Keratinocyte (primary cell): ENCODE measurements at regions not wholly inside any gene's neighbourhood (a gene's known extent, or its start where the extent isn't known, plus 50 kb on each side); places are given as distances from the start of the nearest gene placed in this dataset.

ENCODE experiments used
- EZH2 ChIP-seq: IDR thresholded peaks from one replicate; pipeline ENCODE4 v1.6.1; 2012; ENCODE audit warnings: inconsistent platforms, mild to moderate bottlenecking, low read length, moderate library complexity
- TF ChIP-seq, protein P1 (sequence below), 3 experiments: IDR thresholded peaks in 1 of 3; conservative IDR thresholded peaks in 1 of 3; optimal IDR thresholded peaks in 1 of 3; 2 replicates in 2 of 3; 3 replicates in 1 of 3; pipeline versions ENCODE3 to v1.5.1; 2011; ENCODE audit warnings: low read length in 3 of 3, mild to moderate bottlenecking in 3 of 3, moderate library complexity in 2 of 3, control low read depth in 1 of 3, inconsistent platforms in 1 of 3; ENCODE audit not compliant: insufficient read depth in 2 of 3; ENCODE audit errors: extremely low read depth in 1 of 3

- TF ChIP-seq, protein P1, sequence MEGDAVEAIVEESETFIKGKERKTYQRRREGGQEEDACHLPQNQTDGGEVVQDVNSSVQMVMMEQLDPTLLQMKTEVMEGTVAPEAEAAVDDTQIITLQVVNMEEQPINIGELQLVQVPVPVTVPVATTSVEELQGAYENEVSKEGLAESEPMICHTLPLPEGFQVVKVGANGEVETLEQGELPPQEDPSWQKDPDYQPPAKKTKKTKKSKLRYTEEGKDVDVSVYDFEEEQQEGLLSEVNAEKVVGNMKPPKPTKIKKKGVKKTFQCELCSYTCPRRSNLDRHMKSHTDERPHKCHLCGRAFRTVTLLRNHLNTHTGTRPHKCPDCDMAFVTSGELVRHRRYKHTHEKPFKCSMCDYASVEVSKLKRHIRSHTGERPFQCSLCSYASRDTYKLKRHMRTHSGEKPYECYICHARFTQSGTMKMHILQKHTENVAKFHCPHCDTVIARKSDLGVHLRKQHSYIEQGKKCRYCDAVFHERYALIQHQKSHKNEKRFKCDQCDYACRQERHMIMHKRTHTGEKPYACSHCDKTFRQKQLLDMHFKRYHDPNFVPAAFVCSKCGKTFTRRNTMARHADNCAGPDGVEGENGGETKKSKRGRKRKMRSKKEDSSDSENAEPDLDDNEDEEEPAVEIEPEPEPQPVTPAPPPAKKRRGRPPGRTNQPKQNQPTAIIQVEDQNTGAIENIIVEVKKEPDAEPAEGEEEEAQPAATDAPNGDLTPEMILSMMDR (optimal IDR thresholded peaks at IDR 0.05 in 1 of 3, IDR thresholded peaks at IDR 0.05 in 1 of 3, conservative IDR thresholded peaks at IDR 0.05 in 1 of 3; ENCODE audit: extremely low read depth in 1 of 3, insufficient read depth in 2 of 3, low read length in 3 of 3) = no peak
- no peak for TF ChIP-seq EZH2
These were observed 280.6 kb upstream of the SALL1 start for GRCh38 chr16:51431517-51432241.
